ENCODE measurements at regions not wholly inside any gene's neighbourhood (a gene's known extent, or its start where the extent isn't known, plus 50 kb on each side); places are given as distances from the start of the nearest gene placed in this dataset.

DNA sequence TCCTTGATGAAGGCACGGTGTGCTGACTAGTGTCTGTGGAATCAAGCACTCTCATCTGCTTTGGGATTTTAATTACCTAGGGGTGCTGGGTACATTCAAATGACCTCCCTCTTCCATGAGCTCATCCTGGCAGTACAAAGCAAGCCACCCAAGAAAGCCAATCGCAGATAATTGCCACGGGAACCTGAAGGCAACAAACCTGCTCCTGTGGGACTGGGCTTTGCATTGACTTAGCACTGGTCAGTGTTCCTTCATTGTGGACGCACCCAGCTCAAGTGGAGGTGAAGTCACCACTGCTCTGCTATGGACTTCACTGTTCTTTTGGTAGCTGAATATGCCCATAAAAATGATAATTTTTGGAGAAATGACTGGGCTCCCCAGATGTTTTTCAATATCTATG is 261.6 kb upstream of the FERMT1 start:
- TF ChIP-seq, protein P1, sequence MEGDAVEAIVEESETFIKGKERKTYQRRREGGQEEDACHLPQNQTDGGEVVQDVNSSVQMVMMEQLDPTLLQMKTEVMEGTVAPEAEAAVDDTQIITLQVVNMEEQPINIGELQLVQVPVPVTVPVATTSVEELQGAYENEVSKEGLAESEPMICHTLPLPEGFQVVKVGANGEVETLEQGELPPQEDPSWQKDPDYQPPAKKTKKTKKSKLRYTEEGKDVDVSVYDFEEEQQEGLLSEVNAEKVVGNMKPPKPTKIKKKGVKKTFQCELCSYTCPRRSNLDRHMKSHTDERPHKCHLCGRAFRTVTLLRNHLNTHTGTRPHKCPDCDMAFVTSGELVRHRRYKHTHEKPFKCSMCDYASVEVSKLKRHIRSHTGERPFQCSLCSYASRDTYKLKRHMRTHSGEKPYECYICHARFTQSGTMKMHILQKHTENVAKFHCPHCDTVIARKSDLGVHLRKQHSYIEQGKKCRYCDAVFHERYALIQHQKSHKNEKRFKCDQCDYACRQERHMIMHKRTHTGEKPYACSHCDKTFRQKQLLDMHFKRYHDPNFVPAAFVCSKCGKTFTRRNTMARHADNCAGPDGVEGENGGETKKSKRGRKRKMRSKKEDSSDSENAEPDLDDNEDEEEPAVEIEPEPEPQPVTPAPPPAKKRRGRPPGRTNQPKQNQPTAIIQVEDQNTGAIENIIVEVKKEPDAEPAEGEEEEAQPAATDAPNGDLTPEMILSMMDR (IDR thresholded peaks at IDR 0.05; ENCODE audit: low read depth, low read length), result no peak
- in situ Hi-C loops (cut with HindIII; ENCODE audit: low sequenced_read_pairs), result no loop called here
- H3K4me3 ChIP-seq (ENCODE audit: low read depth, low read length), result no peak overlapping the region
- no peak for DNase-seq (ENCODE audit: low read depth, low spot score)

DNA sequence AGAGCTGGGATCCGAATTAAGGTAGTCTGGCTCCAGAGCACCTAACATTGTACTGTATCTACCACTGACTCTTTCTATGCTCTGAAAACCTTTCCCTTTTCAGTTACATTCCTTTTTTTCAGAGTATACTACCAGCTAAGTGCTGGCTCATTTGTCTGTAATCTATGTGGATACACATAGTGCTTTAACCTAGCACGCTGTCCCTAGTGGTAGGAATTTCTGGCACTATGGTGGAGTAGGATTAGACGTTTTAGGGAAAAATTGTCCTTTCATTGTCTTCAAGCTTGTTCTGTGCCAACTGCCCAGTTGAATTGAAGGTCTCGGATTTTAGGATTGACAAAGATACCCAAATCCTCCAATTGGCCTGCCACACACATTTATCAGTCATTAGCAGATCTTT is 259.1 kb upstream of the FERMT1 start:
- DNase-seq (ENCODE audit: low read depth, low spot score), result peak; percentile 7
- in situ Hi-C loops (cut with HindIII; ENCODE audit: low sequenced_read_pairs), result no loop called here
- TF ChIP-seq, protein P1 (IDR thresholded peaks at IDR 0.05; ENCODE audit: low read depth, low read length), result peak; percentile 59
- H3K4me3 ChIP-seq (ENCODE audit: low read depth, low read length), result no peak overlapping the region

DNA sequence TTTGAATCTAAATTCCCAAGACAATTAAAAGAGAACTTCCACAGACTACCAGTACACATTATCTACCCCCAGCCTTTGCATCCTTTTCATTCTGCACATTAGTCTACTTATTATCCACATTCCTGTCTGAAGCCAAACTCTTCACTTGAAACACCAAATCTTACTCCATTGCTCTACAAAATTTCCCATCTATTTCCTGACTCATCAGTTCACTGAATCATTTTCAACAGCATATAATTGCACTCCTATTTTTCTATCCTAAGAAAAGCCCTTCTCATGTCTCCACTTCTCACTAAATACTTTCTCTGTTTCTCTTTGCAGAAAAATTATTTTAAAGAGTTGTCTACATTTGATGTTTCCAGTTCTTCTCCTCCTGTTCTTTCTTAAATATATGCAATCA is 239.4 kb upstream of the FERMT1 start:
- in situ Hi-C loops (cut with HindIII; ENCODE audit: low sequenced_read_pairs), result no loop called here
- TF ChIP-seq, protein P1 (IDR thresholded peaks at IDR 0.05; ENCODE audit: low read depth, low read length), result no peak
- no peak overlapping the region for H3K4me3 ChIP-seq (ENCODE audit: low read depth, low read length)
- no peak for DNase-seq (ENCODE audit: low read depth, low spot score)

DNA sequence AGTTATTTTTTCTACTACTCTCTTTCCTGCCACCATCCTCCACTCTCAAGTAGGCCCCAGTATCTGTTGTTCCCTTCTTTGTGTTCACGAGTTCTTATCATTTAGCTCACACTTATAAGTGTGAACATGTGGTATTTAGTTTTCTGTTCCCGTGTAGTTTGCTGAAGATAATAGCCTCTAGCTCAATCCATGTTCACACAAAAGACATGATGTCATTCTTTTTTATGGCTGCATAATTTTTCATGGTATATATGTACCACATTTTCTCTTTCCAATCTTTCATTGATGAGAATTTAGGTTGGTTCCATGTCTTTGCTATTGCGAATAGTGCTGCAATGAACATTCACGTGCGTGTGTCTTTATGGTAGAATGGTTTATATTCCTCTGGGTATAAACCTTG is 237.9 kb upstream of the FERMT1 start:
- in situ Hi-C loops (cut with HindIII; ENCODE audit: low sequenced_read_pairs), result no loop called here
- H3K4me3 ChIP-seq (ENCODE audit: low read depth, low read length), result no peak overlapping the region
- TF ChIP-seq, protein P1 (IDR thresholded peaks at IDR 0.05; ENCODE audit: low read depth, low read length), result no peak
- DNase-seq (ENCODE audit: low read depth, low spot score), result no peak

DNA sequence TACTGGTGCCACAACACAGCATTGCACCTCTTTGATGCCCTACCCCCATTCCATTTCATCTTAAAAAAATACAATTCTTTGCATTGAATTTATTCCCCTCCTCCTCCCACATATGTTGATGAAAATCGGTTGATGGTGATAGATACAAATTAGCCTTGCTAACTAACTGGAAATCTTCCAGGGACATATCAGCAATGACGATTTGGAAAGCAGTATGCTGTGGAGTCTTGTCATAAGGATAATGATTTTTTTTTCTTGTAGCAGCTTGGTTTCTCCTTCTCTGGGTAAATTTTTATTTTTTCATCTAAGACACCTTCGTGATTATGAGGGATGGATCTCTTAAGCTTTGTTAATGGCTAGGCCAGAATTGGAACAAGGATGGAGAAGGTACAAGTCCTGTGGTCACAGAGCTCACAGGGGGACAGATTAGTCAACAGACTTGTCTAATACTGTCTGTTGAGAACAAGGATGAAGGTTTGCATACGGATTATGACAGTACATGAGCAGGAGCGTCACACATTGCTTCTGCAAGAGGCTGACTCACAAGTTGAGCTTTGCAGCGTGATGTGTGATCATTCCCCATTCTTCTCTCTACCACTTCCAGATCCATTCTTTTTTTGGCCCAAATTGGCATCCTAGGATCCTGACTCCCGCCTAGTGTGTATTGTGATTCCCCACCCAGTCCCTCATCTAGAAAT is 233.1 kb upstream of the FERMT1 start:
- DNase-seq (ENCODE audit: low read depth, low spot score), result no peak
- no peak overlapping the region for H3K4me3 ChIP-seq (ENCODE audit: low read depth, low read length)
- in situ Hi-C loops (cut with HindIII; ENCODE audit: low sequenced_read_pairs), result no loop called here
- TF ChIP-seq, protein P1 (IDR thresholded peaks at IDR 0.05; ENCODE audit: low read depth, low read length), result no peak

DNA sequence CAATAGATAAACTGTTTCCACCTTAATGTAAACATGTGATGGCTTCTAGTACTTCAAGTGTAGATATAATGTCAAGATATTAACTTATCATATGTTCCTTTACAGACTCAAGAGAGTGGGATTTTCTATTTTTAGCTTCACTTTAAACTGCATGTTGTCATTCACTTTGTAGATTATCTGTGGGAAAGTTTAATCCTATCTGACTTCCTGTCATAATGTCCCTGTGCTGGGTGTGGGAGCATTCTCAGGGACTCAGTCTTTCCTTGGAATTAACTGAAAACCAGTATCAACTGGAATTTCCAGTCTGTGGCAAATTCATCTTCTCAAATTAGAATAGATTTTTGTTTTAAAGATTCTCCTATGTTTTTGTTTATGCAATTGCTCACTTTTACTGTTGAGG is 226.1 kb upstream of the FERMT1 start:
- in situ Hi-C loops (cut with HindIII; ENCODE audit: low sequenced_read_pairs), result no loop called here
- TF ChIP-seq, protein P1 (IDR thresholded peaks at IDR 0.05; ENCODE audit: low read depth, low read length), result no peak
- H3K4me3 ChIP-seq (ENCODE audit: low read depth, low read length), result no peak overlapping the region
- no peak for DNase-seq (ENCODE audit: low read depth, low spot score)

Measured in astrocyte of the spinal cord (primary cell).